Gastroesophageal sphincter (tissue), 4 donors: ENCODE measurements at regions not wholly inside any gene's neighbourhood (a gene's known extent, or its start where the extent isn't known, plus 50 kb on each side); places are given as distances from the start of the nearest gene placed in this dataset.

Experiments used
- ATAC-seq: fragments of 150-250 bp; one replicate; pipeline ENCODE4 v1.9.1; 2016; ENCODE audit warnings: mild to moderate bottlenecking, moderate library complexity
- H3K27ac ChIP-seq, 4 donors: fragments of 200-600 bp; sonication (generic) in 3 of 4; 1 replicate in 3 of 4; 2 replicates in 1 of 4; pipeline ENCODE4 v1.5.1; 2016 to 2019
- H3K27me3 ChIP-seq: fragments of 200-600 bp; sonication (generic); one replicate; pipeline ENCODE4 v1.5.1; 2019
- H3K36me3 ChIP-seq, 2 donors: fragments of 200-600 bp; sonication (generic); one replicate each; pipeline ENCODE4 v1.5.1; 2019; ENCODE audit warnings: control low read depth in 1 of 2
- H3K4me1 ChIP-seq, 3 donors: fragments of 200-600 bp; sonication (generic); 1 replicate in 2 of 3; 2 replicates in 1 of 3; pipeline ENCODE4 v1.5.1; 2016 to 2019; ENCODE audit warnings: control low read depth in 2 of 3
- H3K4me3 ChIP-seq, 2 donors: fragments of 200-600 bp; sonication (generic); one replicate each; pipeline ENCODE4 v1.5.1; 2019; ENCODE audit warnings: mild to moderate bottlenecking in 1 of 2, moderate library complexity in 1 of 2
- H3K9me3 ChIP-seq, 3 donors: fragments of 200-600 bp; sonication (generic); one replicate each; pipeline ENCODE4 v1.5.1; 2017 to 2019; ENCODE audit warnings: control low read depth in 2 of 3
- CTCF ChIP-seq, 4 experiments: fragments of 200-600 bp in 2 of 4; fragments of 450-650 bp in 2 of 4; sonication (generic) in 1 of 4; IDR thresholded peaks; one replicate each; pipeline ENCODE4 v1.5.1; 2017 to 2019; ENCODE audit warnings: antibody characterized with exemption in 4 of 4, mild to moderate bottlenecking in 2 of 4, moderate library complexity in 2 of 4
- EP300 ChIP-seq: sonication (generic); formaldehyde crosslinking; IDR thresholded peaks from one replicate; pipeline ENCODE4 v1.6.1; 2017; ENCODE audit warnings: antibody characterized with exemption, mild to moderate bottlenecking
- POLR2A ChIP-seq, 2 donors: fragments of 450-650 bp; IDR thresholded peaks; one replicate each; pipeline ENCODE4 v1.6.1; 2017; ENCODE audit warnings: antibody characterized with exemption in 2 of 2, mild to moderate bottlenecking in 2 of 2, moderate library complexity in 1 of 2
- POLR2AphosphoS5 ChIP-seq: sonication (generic); formaldehyde crosslinking; IDR thresholded peaks from one replicate; pipeline ENCODE4 v1.6.1; 2017; ENCODE audit warnings: antibody characterized with exemption
- WGBS, 2 donors: methylation state at CpG; one replicate each; pipeline ENCODE4 v1.1.5; 2018; ENCODE audit warnings: low coverage in 1 of 2; 5-methylcytosine and 5-hydroxymethylcytosine counted together

GRCh38 chr16:6343157-6343556, 989.5 kb upstream of the RBFOX1 start:
- no peak for ATAC-seq
- H3K36me3 ChIP-seq = no peaks in the 10 kb centered on the region
- H3K27me3 ChIP-seq = no peaks in the 10 kb centered on the region
- 5 to 42% methylated on average over 2 of the region's 2 CpGs for WGBS, 2 donors
- no peak for TF ChIP-seq POLR2A (IDR thresholded peaks at IDR 0.05)
- TF ChIP-seq EP300 = no peak
- TF ChIP-seq CTCF (IDR thresholded peaks at IDR 0.05) = no peak
- no peak for TF ChIP-seq POLR2AphosphoS5
- H3K4me1 ChIP-seq = no peaks in the 10 kb centered on the region
- H3K9me3 ChIP-seq = peaks cover 0 to 4% (median 0%) of the 10 kb centered on the region in 3 donors
- H3K27ac ChIP-seq = no peak overlapping the region
- H3K4me3 ChIP-seq = no peak overlapping the region

- 9 to 45% methylated on average over 3 of the region's 3 CpGs for WGBS, 2 donors
- H3K36me3 ChIP-seq = no peaks in the 10 kb centered on the region
- peaks cover 0 to 7% (median 0%) of the 10 kb centered on the region in 3 donors for H3K9me3 ChIP-seq
- H3K4me1 ChIP-seq = no peaks in the 10 kb centered on the region
- H3K27ac ChIP-seq = no peak overlapping the region
- no peaks in the 10 kb centered on the region for H3K27me3 ChIP-seq
- TF ChIP-seq POLR2AphosphoS5 = no peak
- no peak for TF ChIP-seq EP300
- no peak for TF ChIP-seq POLR2A (IDR thresholded peaks at IDR 0.05)
- TF ChIP-seq CTCF (IDR thresholded peaks at IDR 0.05) = no peak
- no peak overlapping the region for H3K4me3 ChIP-seq
- no peak for ATAC-seq
These were observed 990.7 kb upstream of the RBFOX1 start for GRCh38 chr16:6341981-6342380.

GRCh38 chr16:6335072-6335471, 997.6 kb upstream of the RBFOX1 start:
- H3K27me3 ChIP-seq = no peaks in the 10 kb centered on the region
- TF ChIP-seq POLR2A (IDR thresholded peaks at IDR 0.05) (no peak), EP300 (no peak), CTCF (IDR thresholded peaks at IDR 0.05) (no peak), POLR2AphosphoS5 (no peak)
- H3K36me3 ChIP-seq = no peaks in the 10 kb centered on the region
- H3K4me3 ChIP-seq = no peak overlapping the region
- no peaks in the 10 kb centered on the region for H3K4me1 ChIP-seq
- WGBS, 2 donors = 51 to 68% methylated on average over 6 of the region's 6 CpGs
- ATAC-seq = no peak
- H3K9me3 ChIP-seq = peaks cover 0 to 6% (median 0%) of the 10 kb centered on the region in 3 donors
- H3K27ac ChIP-seq = no peak overlapping the region

- Histone ChIP-seq H3K36me3 (no peaks in the 10 kb centered on the region), H3K4me1 (no peaks in the 10 kb centered on the region), H3K4me3 (no peak overlapping the region), H3K27ac (no peak overlapping the region), H3K9me3 (peaks cover 0 to 2% (median 0%) of the 10 kb centered on the region in 3 donors), H3K27me3 (no peaks in the 10 kb centered on the region)
- no peak for TF ChIP-seq EP300
- no peak for TF ChIP-seq POLR2A (IDR thresholded peaks at IDR 0.05)
- no peak for TF ChIP-seq POLR2AphosphoS5
- no peak for TF ChIP-seq CTCF (IDR thresholded peaks at IDR 0.05)
- no peak for ATAC-seq
- WGBS, 2 donors = 8 to 27% methylated on average over 3 of the region's 3 CpGs
These were observed 1000.9 kb upstream of the RBFOX1 start for GRCh38 chr16:6331770-6332169.

- WGBS, 2 donors = 31 to 63% methylated on average over 4 of the region's 4 CpGs
- no peak overlapping the region for H3K4me3 ChIP-seq
- H3K36me3 ChIP-seq = no peaks in the 10 kb centered on the region
- H3K27me3 ChIP-seq = no peaks in the 10 kb centered on the region
- H3K27ac ChIP-seq = no peak overlapping the region
- ATAC-seq = no peak
- no peaks in the 10 kb centered on the region for H3K9me3 ChIP-seq
- no peaks in the 10 kb centered on the region for H3K4me1 ChIP-seq
- TF ChIP-seq POLR2A (IDR thresholded peaks at IDR 0.05) (no peak), EP300 (no peak), CTCF (IDR thresholded peaks at IDR 0.05) (no peak), POLR2AphosphoS5 (no peak)
These were observed 1014.7 kb upstream of the RBFOX1 start for GRCh38 chr16:6317934-6318333.
